Ascending aorta (tissue), 2 donors: ENCODE measurements at regions not wholly inside any gene's neighbourhood (a gene's known extent, or its start where the extent isn't known, plus 50 kb on each side); places are given as distances from the start of the nearest gene placed in this dataset.
"Not testable (repeated sequence)": the region's sequence is repeated elsewhere in the genome, so short reads cannot be mapped to it uniquely, and the experiment has no call there.

Experiments used
- DNase-seq, 2 donors: peaks; one replicate each; pipeline ENCODE4 v3.0.0-alpha.2; 2019; ENCODE audit warnings: low spot score in 2 of 2
- H3K27ac ChIP-seq, 2 donors: fragments of 200-600 bp; sonication (generic); one replicate each; pipeline ENCODE4 v1.5.1; 2016 to 2017; ENCODE audit warnings: mild to moderate bottlenecking in 1 of 2
- H3K27me3 ChIP-seq: fragments of 200-600 bp; sonication (generic); one replicate; pipeline ENCODE4 v1.5.1; 2017
- H3K36me3 ChIP-seq, 2 donors: fragments of 200-600 bp; sonication (generic); one replicate each; pipeline ENCODE4 v1.5.1; 2016
- H3K4me1 ChIP-seq, 2 donors: fragments of 200-600 bp; sonication (generic); one replicate each; pipeline ENCODE4 v1.5.1; 2016 to 2017; ENCODE audit warnings: mild to moderate bottlenecking in 1 of 2
- H3K4me3 ChIP-seq, 2 donors: fragments of 200-600 bp; sonication (generic); one replicate each; pipeline ENCODE4 v1.5.1; 2016 to 2017; ENCODE audit warnings: mild to moderate bottlenecking in 1 of 2
- H3K9me3 ChIP-seq, 2 donors: fragments of 200-600 bp; sonication (generic); one replicate each; pipeline ENCODE4 v1.5.1; 2016
- CTCF ChIP-seq, 3 experiments: fragments of 200-600 bp in 2 of 3; fragments of 450-650 bp in 1 of 3; sonication (generic) in 2 of 3; IDR thresholded peaks; one replicate each; pipeline ENCODE4 v1.5.1; 2016 to 2019; ENCODE audit warnings: antibody characterized with exemption in 3 of 3, mild to moderate bottlenecking in 1 of 3, moderate library complexity in 1 of 3
- intact Hi-C: fragments of 100-400 bp; cut with DNase I; formaldehyde crosslinking; loops from one replicate; pipeline ENCODE4 v1.15.1; 2023

DNA sequence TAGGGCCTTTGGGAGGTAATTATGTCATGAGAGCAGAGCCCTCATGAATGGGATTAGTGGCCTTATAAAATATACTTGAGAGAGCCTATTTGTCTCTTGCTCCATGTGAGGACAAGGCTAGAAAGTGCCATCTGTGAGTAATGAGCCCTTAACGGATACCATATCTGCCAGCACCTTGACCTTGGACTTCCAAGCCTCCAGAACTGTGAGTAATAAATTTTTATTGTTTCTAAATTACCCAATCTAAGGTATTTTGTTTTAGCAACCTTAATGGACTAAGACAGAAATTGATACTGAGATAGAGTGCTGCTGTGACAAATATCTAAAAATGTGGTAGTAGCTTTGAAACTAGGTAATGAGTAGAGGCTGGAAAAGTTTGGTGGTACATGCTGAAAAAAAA, 285.0 kb upstream of the DIPK2B start:
- Histone ChIP-seq H3K36me3 (no peaks in the 10 kb centered on the region), H3K27ac (no peak overlapping the region), H3K27me3 (no peaks in the 10 kb centered on the region), H3K9me3 (no peaks in the 10 kb centered on the region), H3K4me1 (no peaks in the 10 kb centered on the region), H3K4me3 (no peak overlapping the region)
- no peak for DNase-seq
- TF ChIP-seq CTCF (IDR thresholded peaks at IDR 0.05): no peak
- intact Hi-C loops: no loop called here

GRCh38 chrX:45479835-45480422, 279.3 kb upstream of the DIPK2B start:
- no peak for DNase-seq
- TF ChIP-seq CTCF (IDR thresholded peaks at IDR 0.05): no peak
- Histone ChIP-seq H3K36me3 (no peaks in the 10 kb centered on the region), H3K4me3 (no peak overlapping the region), H3K27ac (peak overlapping the region; percentile 31 to 47), H3K27me3 (no peaks in the 10 kb centered on the region), H3K4me1 (peaks cover 0 to 11% of the 10 kb centered on the region in 2 donors), H3K9me3 (no peaks in the 10 kb centered on the region)
- intact Hi-C loops: no loop called here

- no peaks in the 10 kb centered on the region for H3K27me3 ChIP-seq
- H3K4me3 ChIP-seq: no peak overlapping the region
- H3K9me3 ChIP-seq: no peaks in the 10 kb centered on the region
- no peak for DNase-seq
- H3K4me1 ChIP-seq: peaks cover 0 to 11% of the 10 kb centered on the region in 2 donors
- peak overlapping the region; percentile 31 to 47 for H3K27ac ChIP-seq
- no peaks in the 10 kb centered on the region for H3K36me3 ChIP-seq
- TF ChIP-seq CTCF (IDR thresholded peaks at IDR 0.05): no peak
- intact Hi-C loops: no loop called here
Observed at GRCh38 chrX:45479196-45479834, 278.6 kb upstream of the DIPK2B start.

DNA sequence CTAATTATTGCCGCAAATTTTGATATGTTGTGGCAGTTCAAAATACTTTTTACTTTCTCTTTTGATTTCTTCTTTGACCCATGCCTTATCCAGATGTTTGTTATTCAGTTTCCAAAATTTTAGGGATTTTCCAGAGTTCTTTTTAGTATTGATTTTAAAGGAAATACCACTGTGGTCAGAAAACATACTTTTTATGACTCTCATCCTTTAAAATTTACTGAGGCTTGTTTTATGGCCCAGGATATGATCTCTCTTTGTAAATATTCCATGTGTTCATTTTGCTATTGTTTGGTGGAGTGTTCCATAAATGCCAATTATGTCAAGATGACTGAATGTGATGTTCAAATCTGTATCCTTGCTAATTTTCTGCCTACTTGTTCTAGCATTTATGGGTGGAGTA, 272.3 kb upstream of the DIPK2B start:
- Histone ChIP-seq H3K27ac (no peak overlapping the region), H3K9me3 (no peaks in the 10 kb centered on the region), H3K4me3 (no peak overlapping the region), H3K36me3 (no peaks in the 10 kb centered on the region), H3K4me1 (no peaks in the 10 kb centered on the region), H3K27me3 (no peaks in the 10 kb centered on the region)
- TF ChIP-seq CTCF (IDR thresholded peaks at IDR 0.05): no peak
- intact Hi-C loops: no loop called here
- DNase-seq: no peak

GRCh38 chrX:45467537-45467936, 266.9 kb upstream of the DIPK2B start:
- H3K27me3 ChIP-seq, intact Hi-C loops, DNase-seq, H3K4me3 ChIP-seq, H3K4me1 ChIP-seq, H3K27ac ChIP-seq, H3K9me3 ChIP-seq, H3K36me3 ChIP-seq: not testable (repeated sequence)

GRCh38 chrX:45455732-45456131, 255.1 kb upstream of the DIPK2B start:
- intact Hi-C loops, H3K9me3 ChIP-seq: not testable (repeated sequence)

More at GRCh38 chrX:45455732-45456131, 255.1 kb upstream of the DIPK2B start:
- H3K36me3 ChIP-seq, DNase-seq, H3K27me3 ChIP-seq, H3K4me3 ChIP-seq, H3K4me1 ChIP-seq, H3K27ac ChIP-seq: not testable (repeated sequence)
